ENCODE measurements at regions not wholly inside any gene's neighbourhood (a gene's known extent, or its start where the extent isn't known, plus 50 kb on each side); places are given as distances from the start of the nearest gene placed in this dataset.

DNA sequence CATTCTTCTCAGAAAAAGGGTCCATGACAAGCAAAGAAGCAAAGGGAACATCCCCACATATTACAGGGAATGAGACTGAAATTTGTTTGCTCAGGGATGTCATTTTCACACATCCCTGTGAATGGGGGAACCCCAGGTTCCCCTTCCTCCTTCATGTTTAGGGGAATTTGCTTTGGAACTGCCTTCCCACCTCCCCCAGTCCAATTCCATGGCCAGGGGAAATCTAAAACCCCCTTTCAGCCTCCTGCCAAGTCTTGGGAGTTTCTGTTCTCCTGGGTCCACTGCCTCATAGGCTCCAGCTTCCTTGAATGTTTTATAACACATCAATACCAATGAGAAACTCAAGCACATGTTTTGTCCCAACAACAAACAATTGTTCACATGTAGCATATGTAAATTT, 297.5 kb upstream of the CTNNB1 start:
- TF ChIP-seq, protein P1, sequence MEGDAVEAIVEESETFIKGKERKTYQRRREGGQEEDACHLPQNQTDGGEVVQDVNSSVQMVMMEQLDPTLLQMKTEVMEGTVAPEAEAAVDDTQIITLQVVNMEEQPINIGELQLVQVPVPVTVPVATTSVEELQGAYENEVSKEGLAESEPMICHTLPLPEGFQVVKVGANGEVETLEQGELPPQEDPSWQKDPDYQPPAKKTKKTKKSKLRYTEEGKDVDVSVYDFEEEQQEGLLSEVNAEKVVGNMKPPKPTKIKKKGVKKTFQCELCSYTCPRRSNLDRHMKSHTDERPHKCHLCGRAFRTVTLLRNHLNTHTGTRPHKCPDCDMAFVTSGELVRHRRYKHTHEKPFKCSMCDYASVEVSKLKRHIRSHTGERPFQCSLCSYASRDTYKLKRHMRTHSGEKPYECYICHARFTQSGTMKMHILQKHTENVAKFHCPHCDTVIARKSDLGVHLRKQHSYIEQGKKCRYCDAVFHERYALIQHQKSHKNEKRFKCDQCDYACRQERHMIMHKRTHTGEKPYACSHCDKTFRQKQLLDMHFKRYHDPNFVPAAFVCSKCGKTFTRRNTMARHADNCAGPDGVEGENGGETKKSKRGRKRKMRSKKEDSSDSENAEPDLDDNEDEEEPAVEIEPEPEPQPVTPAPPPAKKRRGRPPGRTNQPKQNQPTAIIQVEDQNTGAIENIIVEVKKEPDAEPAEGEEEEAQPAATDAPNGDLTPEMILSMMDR (conservative IDR thresholded peaks at IDR 0.05; ENCODE audit: low read length), result no peak
- TF ChIP-seq EZH2phosphoT487 (IDR thresholded peaks at IDR 0.05; ENCODE audit: borderline replicate concordance, low read depth, low read length), result no peak

Measured in OCI-LY7 (cell line).